G401 (cell line): ENCODE measurements at regions not wholly inside any gene's neighbourhood (a gene's known extent, or its start where the extent isn't known, plus 50 kb on each side); places are given as distances from the start of the nearest gene placed in this dataset.
"Not testable (repeated sequence)": the region's sequence is repeated elsewhere in the genome, so short reads cannot be mapped to it uniquely, and the experiment has no call there.

Experiments used
- DNase-seq: peaks from one replicate; pipeline ENCODE4 v3.0.0-alpha.2; 2015; ENCODE audit warnings: low spot score
- in situ Hi-C: cut with HindIII; loops from 2 replicates; pipeline ENCODE4 v1.10.0; 2016; ENCODE audit warnings: low sequenced_read_pairs, mixed read lengths

DNA sequence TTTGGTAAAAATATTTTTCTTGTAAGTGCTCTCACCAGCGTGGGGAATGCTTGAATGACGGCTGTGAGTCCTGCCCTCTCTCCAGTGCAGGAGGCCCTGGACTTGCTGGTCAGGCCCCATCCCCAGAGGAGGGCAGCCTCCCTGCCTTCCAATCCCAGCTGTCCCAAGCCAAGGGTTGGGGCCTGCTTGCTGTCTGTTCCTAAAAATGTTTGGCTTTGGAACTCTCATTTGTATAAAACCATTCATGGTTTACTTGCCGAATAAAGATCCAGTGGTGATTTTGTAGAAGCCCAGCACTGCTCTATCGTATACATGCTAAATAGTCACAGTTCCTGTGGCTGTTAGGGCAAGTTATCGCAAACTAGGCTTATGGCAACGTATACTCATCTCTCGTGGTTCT lies 121.7 kb downstream of the GLRX3 start:
- DNase-seq, result no peak
- in situ Hi-C loops, result no loop called here

DNA sequence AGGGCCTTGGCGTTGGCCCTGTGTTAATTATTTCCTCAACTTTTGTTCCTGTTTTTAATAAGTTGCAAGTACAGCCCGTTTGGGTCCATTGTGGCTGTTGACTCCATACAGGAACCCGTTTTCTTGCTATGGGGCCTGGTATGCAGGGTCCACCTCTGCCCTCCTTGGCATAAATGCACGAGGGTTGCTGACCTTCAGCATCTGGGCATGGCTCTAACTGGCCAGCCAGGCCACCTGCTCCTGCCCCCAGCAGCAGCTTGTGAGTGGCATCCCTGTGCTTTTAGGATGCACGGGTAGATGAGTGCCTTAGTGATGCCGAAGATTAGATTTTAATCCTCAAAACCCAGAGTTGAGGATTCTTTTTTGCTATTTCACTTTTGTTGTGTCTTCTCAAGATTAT lies 123.2 kb downstream of the GLRX3 start:
- in situ Hi-C loops, result no loop called here
- no peak for DNase-seq

DNA sequence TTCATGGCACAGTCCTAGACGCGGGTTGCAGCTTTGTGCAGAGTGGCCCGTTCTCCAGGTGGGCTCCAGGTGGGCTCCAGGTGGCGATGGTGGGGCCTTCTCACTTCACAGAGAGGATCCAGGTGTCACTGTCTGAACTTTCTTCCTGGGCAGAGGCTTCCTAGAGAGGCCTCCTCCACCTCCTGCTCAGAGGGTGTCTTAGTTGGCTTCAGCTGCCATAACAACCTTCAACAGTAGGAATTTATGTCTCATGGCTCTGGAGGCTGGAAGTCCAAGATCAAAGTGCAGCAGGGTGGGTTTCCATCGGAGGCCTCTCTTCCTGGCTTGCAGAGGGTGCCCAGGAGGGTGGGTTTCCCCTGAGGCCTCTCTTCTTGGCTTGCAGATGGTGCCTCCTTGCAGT lies 125.1 kb downstream of the GLRX3 start:
- DNase-seq, result no peak
- in situ Hi-C loops, result no loop called here

DNA sequence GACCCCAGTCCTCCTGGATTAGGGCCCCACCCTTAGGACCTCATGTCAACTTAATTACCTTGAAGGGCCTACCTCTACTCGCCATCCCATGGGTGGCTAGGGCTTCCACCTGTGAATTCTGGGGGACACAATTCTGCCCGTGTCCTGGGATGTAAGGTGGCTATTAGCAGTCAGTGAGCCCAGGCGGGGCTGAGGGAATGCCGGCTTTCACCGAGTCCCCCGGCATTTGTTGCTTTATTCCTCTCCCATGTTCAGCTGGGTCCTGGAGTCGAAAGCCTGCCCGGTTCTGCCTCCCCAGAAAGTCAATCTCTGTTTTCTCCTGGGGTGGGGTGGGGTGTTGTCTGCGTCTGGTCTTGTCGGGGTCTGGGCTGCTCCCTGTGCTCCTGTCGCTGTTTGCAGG lies 125.6 kb downstream of the GLRX3 start:
- in situ Hi-C loops, result no loop called here
- no peak for DNase-seq

DNA sequence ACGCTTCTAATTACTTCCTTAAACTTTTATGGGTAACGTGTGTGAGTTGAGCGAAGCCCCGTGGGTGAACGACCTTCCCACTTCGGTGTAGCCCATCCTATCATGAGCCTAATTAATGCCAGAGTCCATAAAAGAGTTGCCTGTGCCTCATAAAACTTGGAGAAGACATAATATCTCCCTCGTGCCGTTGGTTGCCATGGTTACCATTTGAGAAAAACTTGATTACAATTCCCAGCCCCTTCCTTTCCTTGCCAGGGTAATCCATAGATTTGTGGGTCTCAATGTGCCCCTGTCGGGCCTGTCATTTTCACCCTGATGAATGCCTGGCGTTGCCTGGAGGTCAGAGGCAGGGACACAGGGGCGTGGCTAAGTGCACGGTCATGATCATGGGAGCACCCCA lies 127.1 kb downstream of the GLRX3 start:
- in situ Hi-C loops, result no loop called here
- no peak for DNase-seq

DNA sequence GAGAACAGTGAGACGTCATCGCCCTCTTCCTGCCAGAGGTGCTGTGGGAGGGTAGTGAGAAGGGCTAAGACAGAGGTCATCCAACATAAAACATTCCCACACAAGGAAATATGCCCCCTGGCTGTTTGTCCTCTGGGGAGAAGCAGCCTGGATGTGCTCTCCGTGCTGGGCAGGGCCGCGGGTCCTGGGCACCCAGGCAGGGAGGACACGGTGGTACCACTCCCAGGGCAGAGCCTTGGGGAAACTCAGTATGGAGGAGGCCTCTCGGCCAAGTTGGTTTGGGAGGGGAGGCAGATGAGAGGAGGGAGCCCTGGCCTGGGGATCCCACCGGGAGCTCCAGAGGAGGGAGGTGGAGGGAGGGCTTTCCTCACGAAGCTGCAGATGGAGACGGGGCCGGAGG lies 129.4 kb downstream of the GLRX3 start:
- no peak for DNase-seq
- in situ Hi-C loops, result no loop called here

DNA sequence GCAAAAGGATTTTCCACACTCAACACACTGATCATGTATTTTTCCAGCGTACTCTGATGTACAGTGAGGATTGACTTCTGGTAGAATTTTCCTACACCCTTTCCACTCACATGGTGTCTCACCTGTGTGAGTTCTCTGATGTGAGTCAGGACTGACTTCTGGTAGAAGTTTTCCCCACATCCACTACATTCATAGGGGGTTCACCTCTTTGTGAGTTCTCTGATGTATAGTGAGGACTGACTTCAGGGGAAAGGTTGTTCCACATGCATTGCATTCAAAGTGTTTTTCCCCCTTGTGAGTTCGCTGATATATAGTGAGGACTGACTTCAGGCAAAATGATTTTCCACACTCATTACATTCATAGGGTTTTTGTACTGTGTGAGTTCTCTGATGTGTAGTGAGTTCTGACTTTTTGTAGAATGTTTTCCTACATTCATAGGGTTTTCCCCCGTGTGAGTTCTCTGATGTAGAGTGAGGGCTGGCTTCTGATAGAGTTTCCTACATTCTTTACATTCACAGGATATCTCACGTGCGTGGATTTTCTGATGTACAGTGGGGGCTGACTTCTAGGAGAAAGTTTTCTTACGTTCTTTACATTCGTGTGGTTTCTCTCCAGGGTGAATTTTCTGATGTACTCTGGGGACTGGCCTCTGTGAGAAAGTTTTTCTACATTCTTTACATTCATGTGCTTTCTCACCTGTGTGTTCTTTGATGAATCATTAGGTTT lies 146.5 kb downstream of the GLRX3 start:
- DNase-seq, result no peak
- in situ Hi-C loops, result no loop called here

DNA sequence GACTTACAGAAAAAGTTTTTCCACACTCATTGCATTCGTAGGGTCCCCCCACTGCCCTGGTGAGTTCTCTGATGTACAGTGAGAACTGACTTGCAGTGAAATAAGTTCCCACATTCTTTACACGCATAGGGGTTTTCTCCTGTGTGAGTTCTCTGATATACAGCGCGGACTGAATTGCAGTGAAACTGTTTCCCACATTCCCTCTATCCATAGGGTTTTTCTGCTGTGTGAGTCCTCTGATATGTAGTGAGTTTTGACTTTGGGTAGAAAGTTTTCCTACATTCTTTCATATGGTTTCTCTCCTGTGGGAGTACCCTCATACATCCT lies 147.0 kb downstream of the GLRX3 start:
- in situ Hi-C loops, result no loop called here
- no peak for DNase-seq

DNA sequence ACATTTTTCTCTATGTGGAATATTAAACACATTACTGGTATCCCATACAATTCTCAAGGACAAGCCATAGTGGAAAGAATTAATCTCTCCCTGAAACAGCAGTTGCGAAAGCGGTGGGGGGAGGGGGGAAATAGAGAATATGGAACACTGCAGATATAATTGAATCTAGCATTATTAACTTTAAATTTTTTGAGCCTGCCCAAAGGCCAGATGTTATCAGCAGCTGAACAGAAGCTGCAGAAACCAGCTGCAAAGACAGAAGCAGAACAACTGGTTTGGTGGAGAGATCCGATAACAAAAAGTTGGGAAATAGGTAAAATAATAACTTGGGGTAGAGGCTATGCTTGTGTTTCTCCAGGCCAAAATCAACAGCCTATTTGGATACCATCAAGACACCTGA lies 159.6 kb downstream of the GLRX3 start:
- in situ Hi-C loops, DNase-seq: not testable (repeated sequence)

DNA sequence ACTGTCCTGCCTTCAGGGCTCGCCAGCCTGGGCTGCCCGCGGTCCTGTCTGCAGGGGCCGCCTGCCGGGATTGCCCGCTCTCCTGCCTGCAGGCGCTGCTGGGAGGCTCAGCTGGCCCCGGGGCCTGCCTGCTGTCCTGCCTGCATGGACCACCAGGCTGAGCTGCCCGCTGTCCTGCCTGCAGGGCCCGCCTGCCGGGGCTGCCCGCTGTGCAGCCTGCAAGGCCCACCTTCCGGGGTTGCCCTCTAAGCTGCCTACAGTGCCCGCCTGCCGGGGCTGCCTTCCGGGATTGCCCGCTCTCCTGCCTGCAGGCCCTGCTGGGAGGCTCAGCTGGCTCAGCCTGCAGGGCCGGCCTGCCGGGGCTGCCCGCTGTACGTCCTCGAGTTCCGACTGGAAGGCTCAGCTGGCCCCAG lies 164.4 kb downstream of the GLRX3 start:
- DNase-seq, result no peak
- in situ Hi-C loops, result no loop called here

DNA sequence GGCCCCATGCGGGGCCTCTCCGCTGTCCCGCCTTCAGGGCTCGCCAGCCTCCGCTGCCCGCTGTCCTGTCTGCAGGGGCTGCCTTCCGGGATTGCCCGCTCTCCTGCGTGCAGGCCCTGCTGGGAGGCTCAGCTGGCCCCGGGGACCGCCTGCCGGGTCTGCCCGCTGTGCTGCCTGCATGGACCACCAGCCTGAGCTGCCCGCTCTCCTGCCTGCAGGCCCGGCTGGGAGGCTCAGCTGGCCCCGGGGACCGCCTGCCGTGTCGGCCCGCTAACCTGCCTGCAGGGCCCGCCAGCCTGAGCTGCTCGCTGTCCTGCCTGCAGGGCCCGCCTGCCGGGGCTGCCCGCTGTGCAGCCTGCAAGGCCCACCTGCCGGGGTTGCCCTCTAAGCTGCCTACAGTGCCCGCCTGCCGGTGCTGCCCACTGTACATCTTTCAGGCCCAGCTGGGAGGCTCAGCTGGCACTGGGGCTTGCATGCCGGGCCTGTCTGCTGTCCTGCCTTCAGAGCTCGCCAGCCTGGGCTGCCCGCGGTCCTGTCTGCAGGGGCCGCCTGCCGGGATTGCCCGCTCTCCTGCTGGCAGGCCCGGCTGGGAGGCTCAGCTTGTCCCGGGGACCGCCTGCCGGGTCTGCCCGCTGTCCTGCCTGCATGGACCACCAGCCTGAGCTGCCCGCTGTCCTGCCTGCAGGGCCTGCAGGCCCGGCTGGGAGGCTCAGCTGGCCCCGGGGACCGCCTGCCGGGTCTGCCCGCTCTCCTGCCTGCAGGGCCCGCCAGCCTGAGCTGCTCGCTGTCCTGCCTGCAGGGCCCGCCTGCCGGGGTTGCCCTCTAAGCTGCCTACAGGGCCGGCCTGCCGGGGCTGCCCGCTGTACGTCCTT lies 165.1 kb downstream of the GLRX3 start:
- no peak for DNase-seq
- in situ Hi-C loops, result no loop called here

DNA sequence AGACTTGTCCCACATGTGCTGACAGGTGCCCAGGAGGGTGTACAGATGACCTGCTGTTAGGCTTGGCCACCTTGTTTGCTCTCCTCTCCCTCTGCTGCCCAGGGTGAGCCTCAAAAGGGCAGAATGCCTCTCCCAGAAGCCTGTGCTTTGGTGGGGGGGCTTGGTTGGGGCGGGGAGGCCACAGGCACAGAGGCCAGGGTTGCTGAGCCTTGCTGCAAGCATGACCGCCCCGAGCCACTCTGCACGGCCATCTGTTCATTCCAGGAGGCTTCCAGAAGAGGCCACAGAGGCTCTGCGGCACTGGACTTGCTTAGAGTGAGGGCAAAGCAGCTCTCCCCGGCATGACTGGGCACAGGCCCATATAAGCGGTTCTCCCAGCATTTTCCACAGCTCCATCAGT lies 190.8 kb downstream of the GLRX3 start:
- peak; percentile 7 for DNase-seq
- in situ Hi-C loops, result no loop called here

DNA sequence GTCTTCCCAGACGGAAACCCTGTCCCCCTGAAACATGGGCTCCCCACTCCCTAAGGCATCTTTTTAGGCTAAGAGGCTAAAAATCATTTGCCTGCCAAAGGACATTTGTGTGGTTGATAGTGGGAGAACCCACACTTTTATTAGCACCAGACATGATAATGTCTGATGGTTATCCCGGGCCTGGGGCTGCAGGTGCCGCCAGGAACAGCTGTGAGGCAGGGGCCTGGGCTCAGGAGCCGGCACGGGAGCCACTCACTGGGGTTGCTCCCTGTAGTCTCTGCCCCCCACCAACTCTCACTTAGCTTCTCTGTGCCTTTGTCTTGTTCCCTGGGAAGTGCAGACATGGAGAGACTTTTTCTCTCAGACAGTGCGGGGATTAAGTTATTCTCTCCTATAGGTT lies 193.6 kb downstream of the GLRX3 start:
- in situ Hi-C loops, result no loop called here

DNA sequence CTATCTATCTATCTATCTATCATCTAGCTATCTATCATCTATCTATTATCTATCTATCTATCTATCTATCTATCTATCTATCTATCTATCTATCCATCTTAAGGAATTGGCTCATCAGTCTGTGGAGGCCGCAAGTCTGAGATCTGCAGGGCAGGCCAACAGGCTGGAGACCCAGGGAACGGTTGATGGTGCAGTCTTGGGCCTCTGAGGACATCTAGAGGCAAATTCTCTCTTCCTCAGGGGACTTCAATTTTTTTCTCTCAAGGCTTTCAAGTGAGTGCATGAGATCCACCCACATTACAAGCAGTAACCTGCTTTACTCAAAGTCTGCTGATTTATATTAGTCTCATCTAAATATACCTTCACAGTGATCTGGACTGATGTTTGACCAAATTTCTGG lies 197.0 kb downstream of the GLRX3 start:
- peak; percentile 19 for DNase-seq
- in situ Hi-C loops, result no loop called here

More for the DNA sequence above, 193.6 kb downstream of the GLRX3 start:
- DNase-seq, result no peak

DNA sequence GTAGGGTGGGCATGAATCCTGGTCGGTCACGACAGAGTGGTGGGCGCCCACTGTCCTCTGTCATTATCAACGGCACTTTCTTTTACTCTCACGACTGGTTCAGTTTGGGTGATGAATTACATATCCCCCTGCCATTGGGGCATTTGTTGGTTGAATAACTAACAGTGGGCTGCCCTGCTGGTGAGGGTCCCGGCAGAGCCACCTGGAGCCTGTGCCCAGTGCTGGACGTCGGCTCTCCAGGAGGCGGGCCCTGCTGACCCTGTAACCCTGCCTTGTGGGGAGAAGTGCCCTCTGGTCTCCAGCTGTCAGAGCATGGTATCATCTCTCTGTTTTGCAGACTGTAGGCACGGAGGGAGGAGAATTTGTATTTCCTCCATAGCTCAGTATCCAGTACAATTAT lies 199.1 kb downstream of the GLRX3 start:
- no peak for DNase-seq
- in situ Hi-C loops, result no loop called here

DNA sequence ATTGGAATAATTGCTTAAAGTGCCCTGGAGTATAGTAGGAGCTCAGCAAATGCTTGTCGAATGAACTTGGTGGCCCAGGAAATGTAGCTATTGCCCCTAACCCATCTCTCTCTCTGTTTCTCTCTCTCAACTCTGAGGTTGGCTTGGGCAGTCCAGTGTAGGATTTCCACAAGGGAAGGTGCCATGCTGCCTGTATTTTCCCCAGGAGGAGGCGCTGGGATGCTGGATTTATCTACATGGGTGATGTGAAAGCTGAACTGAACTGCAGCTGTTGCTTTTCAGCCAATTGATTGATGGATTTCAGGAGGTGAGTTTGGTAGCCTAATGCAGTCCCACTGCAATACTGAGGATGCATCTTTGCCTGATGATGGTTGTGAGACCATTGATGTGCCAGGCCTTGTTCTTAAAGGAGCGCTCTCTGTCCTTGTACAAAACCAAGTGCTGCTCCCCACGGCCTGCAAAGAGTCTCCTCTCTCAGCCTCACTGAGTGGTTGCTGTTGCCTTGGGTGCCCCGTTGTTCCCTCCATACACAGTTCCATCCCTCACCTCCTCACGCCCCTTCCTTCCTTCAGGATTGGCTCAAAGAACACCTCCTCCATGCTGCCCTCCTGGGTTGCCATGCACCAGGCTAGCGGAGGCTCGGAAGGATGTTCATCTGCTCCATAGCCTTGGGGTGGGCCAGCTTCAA lies 200.6 kb downstream of the GLRX3 start:
- DNase-seq, result no peak
- in situ Hi-C loops, result no loop called here

DNA sequence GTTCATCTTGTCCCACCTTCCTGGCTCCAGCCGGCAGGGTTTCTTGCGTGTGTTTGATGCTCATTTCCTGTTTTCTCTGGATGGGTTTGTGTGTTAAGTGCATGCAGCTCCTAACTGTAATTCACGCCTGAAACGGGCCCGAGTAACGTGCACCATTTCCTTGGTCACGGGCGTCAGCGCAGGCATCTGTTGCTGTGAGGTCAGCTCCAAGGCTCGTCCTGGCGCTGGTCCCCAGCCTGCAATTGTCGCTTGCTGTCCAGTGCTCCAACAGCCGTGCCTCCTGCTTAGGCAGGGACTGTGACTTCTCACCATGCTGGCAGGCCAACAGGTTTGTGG lies 201.1 kb downstream of the GLRX3 start:
- in situ Hi-C loops, result no loop called here
- DNase-seq, result peak; percentile 41

DNA sequence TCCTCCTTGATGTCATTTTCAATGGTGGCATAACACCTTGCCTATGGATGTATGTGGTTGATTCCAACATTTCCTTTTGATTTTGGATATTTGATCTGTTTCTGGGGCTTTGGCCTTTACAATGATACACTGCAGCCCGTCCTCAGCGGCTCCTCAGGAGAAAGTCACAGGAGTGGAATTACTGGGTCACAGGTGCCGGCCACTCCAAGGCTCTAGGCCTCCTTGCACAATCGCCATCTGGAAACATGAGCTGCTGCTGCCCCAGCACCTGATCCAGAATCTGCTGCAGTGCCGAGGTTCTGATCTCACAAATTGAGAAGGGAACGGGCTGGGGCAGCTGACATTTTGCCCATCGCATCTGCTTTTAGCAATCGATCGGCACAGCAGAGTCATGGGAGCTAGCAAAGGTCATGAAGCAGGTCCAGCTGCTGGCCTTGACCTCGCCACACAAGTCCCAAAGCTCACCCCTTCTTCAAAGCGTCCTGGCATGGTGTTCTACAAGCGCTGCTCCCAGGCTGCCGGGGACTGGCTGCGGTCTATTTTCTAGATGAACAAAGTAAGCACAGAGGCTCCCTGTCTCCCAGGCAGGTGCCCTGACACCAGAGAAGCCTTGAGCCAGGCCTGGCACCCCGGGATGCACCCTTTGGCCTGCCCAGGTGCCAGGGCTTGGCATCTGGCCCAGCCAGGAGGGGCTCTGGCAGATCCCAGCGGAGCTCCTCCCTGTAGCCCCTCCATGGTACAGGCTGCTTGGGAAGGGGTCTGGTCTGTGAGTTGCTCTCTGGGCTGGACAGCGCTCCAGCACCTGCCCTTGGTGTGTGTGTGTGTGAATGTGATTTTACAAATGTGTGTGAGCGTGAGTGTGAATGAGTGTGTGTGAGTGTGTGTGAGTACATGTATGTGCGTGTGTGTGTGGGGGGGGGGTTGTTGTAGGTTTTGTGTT lies 201.8 kb downstream of the GLRX3 start:
- in situ Hi-C loops, result no loop called here
- no peak for DNase-seq

DNA sequence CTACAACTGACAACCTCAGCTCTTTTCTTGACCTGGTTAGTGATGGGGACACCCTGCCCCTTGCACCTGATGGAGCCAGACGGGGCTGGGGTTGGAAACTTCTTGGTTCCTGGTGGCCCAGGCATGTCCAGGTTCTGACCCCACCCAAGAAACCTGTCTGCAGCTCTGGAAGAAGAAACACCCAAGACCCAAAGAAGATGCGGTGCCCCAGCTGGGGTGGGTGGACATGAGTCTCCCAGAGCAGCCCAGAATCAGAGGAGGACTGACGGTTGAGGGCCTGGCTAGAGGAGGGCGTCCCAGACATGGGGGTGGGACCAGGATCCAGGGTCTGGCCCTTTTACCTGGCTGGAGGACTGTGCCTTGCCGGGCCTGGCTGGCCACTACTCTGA lies 202.4 kb downstream of the GLRX3 start:
- DNase-seq, result no peak
- in situ Hi-C loops, result no loop called here
